HG03565 (cell line): ENCODE measurements at regions not wholly inside any gene's neighbourhood (a gene's known extent, or its start where the extent isn't known, plus 50 kb on each side); places are given as distances from the start of the nearest gene placed in this dataset.

Experiments used
- ATAC-seq: cut with Tn5 transposase; IDR thresholded peaks from one replicate; pipeline ENCODE4 v1.9.1; 2021; ENCODE audit warnings: mild to moderate bottlenecking, moderate library complexity; ENCODE audit not compliant: unreplicated experiment

DNA sequence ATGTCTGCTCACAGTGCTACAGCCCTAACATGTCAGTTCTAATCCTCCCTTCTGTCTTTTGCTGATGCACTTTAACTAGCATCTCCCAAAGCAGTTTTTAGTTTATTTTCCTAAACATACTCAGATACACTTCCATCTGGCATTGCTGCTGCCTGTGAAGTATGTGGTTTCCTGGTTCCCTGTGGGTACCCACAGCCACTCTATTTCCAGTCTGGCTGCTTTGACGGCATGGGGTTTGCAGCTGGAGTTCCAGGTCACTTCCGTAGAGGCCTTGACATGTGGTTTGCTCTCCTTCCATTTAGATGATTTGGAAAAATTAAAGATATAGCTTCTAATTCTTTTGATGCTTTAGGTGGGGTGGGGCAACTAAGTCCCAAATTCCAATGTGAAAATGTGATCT lies 375.5 kb downstream of the PCDH20 start:
- ATAC-seq, result no peak

DNA sequence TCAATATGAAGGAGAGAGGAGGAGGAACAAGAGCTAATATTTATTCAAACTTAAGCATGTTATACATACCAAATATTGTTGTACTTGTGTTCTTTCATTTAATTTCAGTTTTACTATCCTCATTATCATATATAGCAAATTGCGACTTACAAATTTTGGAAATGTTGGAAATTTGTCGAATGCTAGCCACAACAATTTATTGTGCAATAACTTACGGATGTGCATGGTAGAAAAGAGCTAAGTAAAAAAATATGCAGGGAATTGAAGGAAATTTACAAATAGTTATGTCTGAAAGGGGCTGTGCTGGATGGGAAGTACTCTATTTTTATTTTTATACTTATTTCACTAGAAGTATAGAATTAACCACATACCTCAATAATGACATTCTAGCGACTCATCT lies 376.3 kb downstream of the PCDH20 start:
- ATAC-seq, result no peak

DNA sequence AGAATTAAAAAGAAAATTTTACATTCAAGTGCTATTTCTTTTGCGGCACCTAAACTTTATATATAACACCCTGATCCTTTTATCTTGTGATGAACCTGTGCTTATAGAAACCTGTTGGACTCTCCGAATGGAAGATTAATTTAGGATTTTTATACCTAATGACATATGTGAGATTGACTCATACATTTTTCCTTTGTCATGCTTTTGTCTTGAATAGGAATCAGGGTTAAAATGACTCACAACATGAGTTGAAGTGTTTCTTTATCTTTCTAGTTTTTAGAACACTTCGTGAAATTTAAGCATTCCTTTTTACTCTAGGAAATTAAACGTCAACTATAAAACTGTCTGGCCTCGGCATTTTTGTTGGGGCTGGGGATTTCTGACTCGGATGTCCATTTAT lies 378.9 kb downstream of the PCDH20 start:
- no peak for ATAC-seq

DNA sequence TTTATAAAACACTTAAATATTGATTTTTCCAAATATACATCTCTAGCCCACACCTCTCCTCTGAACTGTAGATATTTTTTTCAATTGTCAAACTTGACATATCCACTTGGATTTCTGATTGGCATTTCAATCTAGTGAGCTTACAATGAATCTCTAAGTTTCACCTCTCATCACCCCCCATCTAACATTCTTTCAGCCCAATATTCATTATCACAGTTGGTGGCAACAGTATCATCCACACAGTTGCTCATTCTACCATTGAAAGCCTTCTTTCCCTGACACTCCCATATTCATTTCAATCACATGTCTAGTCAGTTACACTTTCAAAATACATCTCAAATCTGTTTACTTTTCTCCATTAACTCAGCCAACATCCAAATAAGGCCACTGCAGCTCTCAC lies 385.2 kb downstream of the PCDH20 start:
- no peak for ATAC-seq

DNA sequence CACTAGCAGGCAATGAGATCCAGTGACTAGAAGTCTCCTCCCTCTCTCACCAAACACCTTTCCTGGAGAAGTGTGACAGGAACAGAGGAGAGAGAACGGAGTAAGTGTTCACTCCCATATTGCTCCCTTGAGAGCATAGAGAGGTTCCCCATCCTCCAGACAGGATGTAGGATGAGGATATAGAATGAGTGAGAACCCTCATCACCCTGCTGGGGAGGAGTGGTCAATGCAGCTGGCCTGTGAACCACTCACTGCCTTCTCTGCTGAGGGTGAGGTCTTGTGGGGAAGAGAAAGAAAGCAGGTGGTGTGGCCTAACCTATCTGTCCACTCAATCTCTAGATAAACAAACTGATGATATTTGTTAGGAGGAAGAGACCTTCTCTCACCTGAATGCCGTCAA lies 386.6 kb downstream of the PCDH20 start:
- no peak for ATAC-seq

DNA sequence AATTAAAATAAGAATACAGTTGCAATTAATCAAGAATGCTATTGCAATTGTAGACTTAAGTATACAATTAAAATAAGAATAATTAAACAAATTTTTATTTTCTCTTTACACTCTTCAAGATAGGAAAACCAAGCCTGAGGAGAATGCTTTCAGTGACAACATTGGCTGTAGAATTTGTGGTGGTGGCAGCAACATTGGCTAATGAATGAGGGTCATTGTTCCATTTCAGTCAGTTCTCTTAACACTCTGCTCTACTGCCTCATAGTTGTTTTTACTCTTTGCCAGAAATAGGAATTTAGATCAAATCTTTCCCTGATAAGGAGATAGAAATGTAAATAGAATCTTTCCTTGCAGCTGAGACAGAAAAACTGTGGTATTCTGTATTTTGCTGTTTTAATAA lies 391.6 kb downstream of the PCDH20 start:
- ATAC-seq, result no peak

DNA sequence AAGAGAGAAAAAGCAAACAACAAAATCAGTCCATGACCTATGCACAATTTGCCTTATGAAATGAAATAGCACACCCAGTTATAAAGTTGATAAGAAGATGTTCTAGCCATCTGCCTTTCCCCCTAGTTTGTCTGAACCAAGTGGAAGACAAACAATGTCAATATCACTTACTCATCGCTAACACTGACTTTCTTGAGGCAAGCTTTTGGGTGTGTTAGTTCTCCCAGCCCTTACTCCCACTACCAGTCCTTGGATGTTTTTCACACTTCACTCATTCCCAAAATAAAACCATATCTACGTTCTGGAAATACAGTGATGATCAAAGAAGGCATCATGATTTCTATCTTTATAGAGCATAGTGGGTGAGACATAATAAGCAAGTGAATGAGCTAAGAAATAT lies 393.8 kb downstream of the PCDH20 start:
- no peak for ATAC-seq

DNA sequence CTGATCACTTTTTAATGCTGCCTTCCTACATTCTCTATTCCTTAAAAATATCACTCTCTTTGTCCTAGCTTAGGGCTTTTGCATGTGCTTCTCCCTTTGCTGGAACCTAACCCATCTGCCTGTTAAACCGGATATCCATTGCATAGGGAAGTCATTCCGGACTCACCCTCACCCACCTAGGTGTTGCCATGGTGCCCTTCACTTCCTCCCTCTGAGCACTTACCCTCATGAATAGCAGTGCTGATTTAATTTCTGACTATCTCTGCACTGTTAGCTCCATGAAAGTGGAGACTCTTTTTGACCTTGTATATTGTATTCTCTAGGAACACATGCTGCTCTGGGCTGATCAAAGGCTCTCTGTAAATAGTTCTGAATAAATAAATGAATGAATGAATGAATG lies 401.9 kb downstream of the PCDH20 start:
- no peak for ATAC-seq

DNA sequence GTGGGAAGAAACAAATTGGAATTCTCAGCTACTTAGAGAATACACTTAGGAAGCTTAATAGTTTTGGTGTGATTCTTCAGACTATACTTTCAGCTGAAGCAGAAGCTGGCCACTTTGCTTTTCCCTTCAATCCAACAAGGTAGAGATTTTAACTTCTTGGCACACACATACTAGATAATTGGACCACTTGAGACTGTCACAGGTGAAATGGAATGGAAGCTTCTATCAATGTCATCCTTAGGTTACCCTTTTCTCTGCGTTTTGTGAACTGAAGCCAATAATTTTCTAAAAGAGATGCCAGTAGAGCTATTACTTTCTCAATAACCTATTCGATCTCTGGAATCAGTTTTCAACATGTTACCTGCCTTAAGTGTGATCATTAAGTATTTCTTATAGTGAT lies 405.3 kb downstream of the PCDH20 start:
- no peak for ATAC-seq

DNA sequence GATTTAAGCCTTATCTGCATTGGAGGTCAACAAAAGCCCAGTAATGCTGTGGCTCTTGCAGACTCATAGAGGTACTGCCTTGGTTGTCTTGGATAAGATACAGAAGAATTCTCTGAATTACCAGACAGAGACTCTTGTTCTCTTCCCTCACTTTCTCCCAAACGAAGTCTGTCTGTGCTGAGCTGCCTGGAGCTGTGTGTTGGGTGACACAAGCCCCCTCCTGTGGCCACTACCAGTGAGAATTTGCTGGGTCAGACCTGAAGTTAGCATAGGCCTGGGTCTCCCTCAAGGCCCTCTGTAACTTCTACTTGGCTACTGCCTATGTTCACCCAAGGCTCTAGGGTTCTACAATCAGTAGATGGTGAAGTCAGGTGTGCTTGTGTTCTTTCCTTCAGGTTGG lies 413.0 kb downstream of the PCDH20 start:
- no peak for ATAC-seq

DNA sequence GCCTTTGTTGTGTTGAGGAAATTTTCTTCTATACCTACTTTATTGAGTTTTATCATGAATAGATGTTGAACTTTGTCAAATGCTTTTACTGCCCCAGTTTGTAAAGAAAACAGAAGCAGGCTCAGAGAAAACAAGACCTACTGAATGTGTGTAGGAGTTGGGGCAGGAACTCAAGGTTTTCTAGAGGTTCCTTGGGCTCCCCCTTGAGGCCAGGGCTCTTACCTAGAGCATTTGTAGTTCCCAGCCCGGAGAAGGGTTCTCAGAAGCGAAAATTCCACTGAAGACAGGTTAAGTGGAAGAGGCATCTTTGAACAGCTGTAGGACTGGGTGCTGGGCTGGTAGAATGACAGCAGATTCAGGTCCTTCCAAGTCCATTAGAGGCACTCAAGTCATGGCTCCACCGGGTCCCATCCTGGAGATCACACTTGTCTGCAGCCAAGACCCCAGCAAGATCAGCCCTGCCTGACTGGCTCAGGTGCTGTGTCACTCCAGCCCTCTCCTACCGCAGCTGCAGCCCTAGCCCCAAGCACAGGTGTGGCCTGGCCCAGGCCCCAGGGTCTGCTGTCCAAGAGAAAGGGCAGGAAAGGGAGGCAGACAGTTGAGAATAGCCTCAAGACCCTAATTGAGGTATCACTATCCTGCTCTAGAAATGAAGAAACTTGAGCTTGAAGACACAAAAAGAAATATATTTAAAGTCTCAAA lies 425.5 kb downstream of the PCDH20 start:
- no peak for ATAC-seq

DNA sequence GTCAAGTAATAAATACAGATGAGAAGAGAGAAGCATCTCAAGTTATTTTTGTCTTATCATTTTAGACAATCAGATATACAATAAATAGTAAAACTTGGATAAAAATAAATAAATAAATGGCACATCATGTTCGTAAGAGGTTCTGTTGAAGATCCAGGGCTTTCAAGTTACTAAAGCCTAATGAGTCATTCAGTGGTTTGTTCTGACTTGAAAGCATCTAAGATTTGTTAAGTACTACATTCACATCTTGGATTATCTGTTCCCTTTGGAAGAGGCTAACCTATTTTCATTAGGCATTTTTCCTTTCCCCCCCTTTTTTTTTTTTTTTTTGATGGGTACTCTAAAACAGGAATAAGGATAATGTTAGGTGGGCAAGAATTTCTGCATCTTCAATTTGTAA lies 429.3 kb downstream of the PCDH20 start:
- no peak for ATAC-seq

DNA sequence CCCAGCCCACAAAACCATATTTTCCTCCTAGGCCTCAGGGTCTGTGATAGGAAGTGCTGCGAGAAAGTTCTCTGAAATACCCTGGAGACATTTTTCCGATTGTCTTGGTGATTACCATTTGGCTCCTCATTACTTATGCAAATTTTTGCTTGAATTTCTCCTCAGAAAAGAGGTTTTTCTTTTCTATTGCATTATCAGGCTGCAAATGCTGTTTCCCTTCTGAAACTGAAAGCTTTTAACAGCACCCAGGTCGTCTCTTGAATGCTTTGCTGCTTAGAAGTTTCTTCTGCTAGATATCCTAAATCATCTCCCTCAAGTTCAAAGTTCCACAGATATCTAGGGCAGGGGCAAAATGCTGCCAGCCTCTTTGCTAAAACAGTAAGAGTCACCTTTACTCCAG lies 434.2 kb downstream of the PCDH20 start:
- no peak for ATAC-seq

DNA sequence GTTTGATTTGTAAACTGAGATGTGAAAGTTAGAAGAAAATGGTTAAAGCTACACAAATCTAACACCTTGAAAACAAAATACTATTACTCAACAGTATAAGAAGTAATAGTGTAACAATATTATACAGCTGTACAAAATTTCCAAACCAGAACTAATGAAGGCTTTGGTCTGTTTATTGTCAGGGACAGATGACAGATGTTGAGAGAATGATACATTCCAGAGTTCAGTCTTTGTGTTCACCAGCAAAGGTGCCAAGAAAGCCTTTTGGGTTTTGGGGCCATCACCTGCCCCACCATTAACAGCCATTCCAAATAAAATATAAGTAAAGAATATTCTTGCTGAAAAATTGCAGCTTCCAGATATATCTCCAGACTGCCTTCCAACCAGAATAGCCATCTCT lies 439.3 kb downstream of the PCDH20 start:
- no peak for ATAC-seq

DNA sequence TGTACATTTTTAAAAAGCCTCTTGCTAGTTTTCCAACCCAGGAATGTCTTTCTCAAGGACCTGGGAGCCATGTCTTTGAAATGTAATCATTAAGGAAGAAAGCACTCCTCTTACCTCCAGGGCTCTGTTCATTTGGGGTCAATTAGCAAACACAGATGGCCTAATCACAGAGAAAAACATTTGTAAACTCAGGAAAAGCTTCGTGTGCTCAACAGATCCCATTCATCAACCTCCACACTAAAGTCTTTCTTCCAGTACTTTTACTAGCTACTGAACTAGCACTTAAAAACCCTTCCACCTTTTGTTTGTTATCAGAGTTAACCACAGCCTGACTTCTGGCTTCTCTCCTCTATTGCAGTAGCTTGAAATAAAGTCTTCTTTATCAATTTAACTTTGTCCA lies 441.4 kb downstream of the PCDH20 start:
- no peak for ATAC-seq

DNA sequence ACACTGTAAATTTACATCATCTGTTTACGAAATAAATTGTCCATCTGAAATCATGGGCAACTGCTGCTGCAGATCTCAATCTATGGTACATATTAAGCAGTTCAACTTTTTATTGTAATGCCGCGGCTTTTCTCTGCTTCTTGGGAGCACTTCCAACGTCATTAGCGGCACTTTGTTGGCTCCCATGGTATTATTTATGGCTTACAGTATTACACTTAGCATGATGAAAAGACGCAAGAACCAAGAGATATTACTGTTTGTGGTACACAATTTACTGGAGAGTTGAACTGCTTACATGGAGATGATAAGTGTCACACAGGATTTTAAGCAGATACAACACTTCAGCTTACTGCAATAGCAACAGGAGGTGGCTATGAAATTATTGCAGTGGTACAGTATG lies 442.1 kb downstream of the PCDH20 start:
- ATAC-seq, result no peak

DNA sequence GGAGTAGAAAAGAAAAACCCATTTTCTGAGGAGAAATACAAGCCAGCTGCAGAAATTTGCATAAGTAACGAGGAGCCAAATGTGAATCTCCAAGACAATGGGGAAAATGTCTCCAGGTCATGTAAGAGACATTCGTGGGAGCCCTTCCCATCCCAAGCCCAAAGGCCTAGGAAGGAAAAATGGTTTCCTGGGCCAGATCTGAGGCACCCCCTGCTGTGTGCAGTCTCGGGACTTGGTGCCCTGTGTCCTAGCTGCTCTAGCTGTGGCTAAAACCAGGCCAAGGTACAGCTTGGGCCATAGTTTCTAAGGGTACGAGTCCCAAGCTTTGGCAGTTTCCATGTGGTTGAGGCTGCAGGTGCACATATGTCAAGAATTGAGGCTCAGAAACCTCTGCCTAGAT lies 444.9 kb downstream of the PCDH20 start:
- ATAC-seq, result no peak

DNA sequence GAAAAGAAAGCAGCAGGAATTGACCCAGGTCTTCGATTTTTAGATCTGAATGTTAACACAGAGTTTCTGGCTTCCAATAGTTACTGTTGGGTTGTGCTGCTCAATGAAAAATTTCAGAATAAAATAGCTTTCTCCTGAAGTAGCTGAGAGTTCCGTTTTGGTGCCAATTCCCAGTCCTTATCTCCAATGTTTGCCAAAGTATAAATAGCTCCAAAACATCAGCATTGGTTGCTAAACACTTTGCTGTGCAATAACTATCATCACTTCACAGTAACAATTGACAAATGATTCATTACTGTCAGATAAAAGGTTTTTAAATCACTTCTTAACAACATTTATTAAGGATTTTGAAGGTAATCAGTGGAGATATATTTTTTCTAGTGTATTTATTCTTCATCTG lies 446.0 kb downstream of the PCDH20 start:
- no peak for ATAC-seq

DNA sequence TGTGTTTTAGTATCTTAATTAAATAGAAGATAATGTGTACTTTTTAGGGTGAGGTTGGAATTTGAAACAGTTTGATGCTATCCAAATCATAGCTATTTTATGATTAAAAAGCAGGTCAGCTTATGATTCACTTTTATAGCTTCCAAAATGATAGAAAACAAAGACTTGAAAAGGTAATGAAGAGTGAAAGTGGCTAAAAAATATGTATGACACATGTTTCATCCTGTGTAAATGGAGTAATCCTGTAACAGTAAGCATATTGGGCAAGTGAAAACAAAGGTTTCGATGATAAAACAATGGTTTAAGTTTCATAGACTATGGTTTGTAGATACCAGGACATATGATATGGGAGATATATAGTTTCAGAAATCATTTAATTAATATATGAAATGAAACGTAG lies 456.2 kb downstream of the PCDH20 start:
- no peak for ATAC-seq

DNA sequence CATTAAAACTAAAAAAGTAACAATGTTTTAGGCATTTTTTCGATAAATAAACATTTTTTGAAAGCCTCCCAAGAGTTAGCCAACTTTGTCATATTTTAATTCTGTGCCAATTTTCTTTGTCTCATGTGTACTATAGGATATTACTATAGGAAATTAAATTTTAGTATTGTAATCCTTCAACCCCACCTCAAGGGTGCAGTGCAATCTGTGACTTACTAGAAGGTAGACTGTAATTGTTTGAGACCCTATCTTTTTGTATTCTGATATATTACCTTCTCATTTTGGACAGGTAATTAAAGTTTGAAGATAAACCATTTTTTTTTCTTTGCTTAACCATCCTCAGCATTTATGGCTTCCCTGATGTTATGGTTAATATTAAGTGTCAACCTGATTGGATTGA lies 457.8 kb downstream of the PCDH20 start:
- no peak for ATAC-seq

DNA sequence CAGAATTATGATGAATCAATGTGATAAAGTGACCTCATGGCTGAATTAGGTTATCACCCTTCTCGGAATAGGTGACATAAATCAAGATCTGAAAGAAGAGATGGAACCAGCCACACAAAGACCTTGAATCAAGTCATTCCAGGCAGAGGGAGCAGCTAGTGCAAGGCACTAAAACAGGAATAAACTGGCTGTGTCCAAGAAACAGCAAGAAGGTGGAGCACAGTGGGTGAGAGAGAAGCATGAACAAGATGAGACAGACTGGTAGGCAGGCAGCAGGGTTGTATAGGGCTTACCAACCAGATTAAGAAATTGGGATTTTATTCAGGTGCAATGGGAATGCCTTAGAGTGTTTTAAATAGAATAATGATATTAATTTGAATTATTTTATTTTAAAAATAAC lies 470.3 kb downstream of the PCDH20 start:
- ATAC-seq, result no peak

DNA sequence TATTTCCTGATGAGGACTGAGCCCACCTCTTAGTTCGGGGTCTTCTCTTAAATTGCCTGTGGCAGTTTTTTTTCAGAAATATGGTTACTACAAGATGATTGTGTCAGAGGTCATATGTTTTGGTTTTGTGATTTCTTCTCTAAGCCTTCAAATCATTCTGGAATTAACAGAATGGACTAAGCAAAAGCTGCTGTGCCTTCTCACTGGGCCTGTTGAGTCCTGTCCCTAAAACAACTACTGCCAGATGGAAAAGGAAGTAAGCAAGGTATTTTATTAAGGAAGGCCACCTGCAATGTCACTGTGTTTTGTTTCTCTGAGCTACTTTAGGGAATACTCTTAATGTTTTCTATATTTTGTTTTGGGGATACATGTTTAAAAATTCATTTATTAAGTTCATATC lies 470.8 kb downstream of the PCDH20 start:
- ATAC-seq, result no peak

DNA sequence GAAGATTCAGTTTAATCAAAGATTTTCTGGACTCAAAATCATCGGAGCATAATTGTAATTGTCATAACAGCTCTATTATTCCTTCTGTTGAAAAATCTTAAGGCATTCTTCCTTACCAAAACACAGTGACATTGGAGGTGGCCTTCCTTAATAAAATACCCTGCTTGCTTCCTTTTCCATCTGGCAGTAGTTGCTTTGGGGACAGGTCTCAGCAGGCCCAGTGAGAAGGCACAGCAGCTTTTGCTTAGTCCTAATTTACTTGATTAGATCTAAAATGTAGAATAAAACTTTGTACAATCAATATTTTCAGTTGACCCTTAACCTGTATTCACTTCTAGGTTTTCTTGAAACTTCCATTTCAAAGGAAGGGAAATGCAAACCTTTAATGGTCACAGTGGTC lies 471.6 kb downstream of the PCDH20 start:
- ATAC-seq, result no peak

DNA sequence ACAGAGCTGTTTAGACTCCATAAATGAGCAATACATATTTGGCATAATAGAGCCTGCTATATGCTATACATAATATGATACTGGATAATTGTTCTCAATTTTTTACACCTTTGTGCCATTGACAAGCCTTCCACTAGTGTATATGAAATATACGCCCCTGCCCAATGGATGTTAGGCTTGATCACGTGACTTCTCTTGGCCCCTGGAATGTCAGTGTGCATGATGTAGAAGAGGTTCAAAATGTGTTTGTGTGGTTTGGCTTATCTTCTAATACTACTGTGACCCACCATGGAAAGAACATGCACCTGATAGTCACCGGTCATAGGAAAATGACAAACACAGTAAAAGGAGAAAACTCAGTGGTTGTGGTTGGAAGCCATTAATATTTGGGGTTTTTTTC lies 479.4 kb downstream of the PCDH20 start:
- ATAC-seq, result no peak
